Vagina (tissue), 2 donors: ENCODE measurements at regions not wholly inside any gene's neighbourhood (a gene's known extent, or its start where the extent isn't known, plus 50 kb on each side); places are given as distances from the start of the nearest gene placed in this dataset.

Experiments used
- POLR2A ChIP-seq, 2 donors: fragments of 450-650 bp; IDR thresholded peaks; one replicate each; pipeline ENCODE4 v1.6.1; 2017; ENCODE audit warnings: antibody characterized with exemption in 2 of 2, mild to moderate bottlenecking in 2 of 2, moderate library complexity in 2 of 2
- TF ChIP-seq, protein P1 (sequence below), 3 experiments: fragments of 450-650 bp in 2 of 3; fragments of 200-600 bp in 1 of 3; sonication (generic) in 1 of 3; IDR thresholded peaks; one replicate each; pipeline ENCODE4 v1.5.1; 2017 to 2019; ENCODE audit warnings: antibody characterized with exemption in 3 of 3, mild to moderate bottlenecking in 2 of 3, moderate library complexity in 2 of 3

DNA sequence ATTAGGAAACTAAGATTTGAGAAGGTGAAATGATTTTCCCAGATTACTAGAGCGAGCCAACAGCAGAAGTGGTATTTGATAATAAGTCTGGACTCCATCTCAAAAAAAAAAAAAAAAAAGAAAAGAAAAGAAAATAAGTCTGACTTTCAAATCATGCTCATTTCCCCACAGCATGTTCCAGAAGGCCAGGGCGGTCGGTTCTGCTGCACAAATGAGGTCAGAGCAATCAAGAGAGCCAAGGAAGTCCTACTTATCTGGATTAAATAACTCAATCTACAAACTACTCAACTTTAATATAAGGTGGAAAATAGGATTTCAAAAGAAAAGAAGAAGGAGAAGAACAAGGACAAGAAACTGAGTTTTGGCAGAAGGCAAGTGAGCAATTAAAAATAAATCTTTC is 130.4 kb upstream of the RASA1 start:
- TF ChIP-seq POLR2A (IDR thresholded peaks at IDR 0.05) = no peak
- TF ChIP-seq, protein P1, sequence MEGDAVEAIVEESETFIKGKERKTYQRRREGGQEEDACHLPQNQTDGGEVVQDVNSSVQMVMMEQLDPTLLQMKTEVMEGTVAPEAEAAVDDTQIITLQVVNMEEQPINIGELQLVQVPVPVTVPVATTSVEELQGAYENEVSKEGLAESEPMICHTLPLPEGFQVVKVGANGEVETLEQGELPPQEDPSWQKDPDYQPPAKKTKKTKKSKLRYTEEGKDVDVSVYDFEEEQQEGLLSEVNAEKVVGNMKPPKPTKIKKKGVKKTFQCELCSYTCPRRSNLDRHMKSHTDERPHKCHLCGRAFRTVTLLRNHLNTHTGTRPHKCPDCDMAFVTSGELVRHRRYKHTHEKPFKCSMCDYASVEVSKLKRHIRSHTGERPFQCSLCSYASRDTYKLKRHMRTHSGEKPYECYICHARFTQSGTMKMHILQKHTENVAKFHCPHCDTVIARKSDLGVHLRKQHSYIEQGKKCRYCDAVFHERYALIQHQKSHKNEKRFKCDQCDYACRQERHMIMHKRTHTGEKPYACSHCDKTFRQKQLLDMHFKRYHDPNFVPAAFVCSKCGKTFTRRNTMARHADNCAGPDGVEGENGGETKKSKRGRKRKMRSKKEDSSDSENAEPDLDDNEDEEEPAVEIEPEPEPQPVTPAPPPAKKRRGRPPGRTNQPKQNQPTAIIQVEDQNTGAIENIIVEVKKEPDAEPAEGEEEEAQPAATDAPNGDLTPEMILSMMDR (IDR thresholded peaks at IDR 0.05) = no peak
